ENCODE measurements at regions not wholly inside any gene's neighbourhood (a gene's known extent, or its start where the extent isn't known, plus 50 kb on each side); places are given as distances from the start of the nearest gene placed in this dataset.
"Not testable (repeated sequence)": the region's sequence is repeated elsewhere in the genome, so short reads cannot be mapped to it uniquely, and the experiment has no call there.

DNA sequence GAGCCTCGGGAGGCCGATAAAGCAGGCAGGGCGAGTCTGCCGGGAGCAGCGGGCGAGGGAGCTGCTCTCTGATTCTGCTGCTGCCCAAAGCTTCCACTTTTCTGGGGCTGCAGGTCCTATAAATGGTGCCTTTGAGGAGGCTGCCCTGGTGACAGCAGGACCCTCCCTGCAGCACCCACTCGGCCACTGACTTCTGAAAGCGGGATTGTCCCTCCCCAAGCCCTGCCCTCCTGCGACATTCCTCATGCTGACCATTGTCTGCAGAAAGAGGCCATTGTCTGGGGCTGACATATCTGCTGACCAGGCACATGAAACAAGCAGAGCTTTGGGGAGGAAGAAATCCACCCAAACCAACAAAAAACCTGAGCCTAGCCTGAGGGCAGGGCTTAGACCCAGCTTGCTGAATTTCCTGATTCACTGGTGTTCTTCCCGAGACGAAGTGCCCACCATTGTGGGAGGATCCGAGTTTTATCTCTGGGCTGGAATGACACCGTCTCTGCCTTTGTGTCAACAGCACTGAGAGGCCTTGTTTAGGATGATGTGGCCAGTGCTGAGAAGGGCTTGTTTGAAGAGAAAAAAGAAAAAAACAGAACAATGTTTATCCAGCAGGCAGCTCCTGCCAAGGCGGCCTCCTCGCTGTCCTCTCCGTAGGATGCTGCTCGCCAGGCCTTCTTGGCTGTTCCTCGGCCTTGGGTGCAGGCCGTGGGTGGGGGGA is 129.7 kb downstream of the MYCN start:
- no peak for DNase-seq

DNA sequence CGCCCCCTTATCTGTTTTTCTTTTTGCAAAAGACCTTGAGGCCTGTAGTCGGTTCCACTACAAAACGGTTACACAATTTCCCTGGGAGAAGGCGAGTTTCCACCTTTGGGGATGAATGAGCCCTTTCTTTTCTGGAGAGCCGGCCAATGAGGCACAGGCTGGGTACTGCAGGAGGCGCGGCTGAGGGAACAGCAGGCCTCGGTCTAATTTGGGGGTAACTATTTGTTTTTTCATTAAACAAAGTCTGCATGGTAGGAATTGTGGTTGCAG is 129.2 kb downstream of the MYCN start:
- DNase-seq: no peak

DNA sequence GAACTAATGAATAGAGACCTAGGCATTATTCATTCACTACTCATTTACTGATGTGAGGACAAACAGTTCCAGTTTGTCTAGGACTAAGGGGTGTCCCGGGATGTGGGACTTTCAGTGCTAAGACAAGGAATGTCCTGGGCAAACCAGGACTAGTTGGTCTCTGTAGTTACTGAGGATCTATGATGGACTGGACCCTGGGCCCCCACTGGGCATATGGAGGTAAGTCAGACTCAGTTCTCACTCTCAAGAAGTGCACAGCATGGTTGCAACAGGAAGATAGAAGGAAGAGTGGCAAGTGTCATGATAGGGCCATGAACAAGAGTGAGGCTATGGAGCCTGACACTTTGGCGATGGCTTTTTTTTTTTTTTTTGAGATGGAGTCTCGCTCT is 128.2 kb downstream of the MYCN start:
- DNase-seq: no peak

DNA sequence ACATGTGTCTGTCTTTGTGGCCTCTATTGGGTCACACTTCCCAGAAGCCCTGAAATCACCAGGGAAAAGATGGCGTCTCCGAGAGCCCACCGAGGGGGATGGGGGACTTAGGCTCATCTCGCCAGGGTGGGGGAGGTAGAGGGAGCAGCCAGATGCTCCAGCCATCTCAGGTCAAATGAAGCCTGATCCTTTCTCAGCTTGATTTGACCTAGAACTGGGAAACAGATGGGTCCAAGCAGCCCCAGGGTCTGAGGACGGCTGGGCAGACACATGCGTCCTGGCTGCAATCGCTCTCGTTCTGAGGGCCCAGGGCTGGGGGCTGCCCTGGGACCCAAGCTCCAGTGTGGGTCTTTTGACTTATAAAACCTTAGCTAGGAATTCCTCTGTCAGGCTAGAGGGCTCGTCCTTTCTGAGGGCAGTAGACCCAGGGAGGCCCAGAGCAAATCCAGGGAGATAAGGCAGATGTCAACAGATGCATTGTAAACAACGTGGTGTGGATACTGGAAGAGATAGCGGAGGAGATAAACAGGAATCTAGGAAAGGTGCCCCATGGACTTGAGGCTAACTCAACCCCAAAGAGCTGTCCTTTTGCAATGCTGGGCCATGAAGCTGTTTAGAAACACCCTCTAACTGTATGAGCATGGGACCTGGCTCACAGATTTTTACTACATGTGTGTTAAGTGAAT is 127.7 kb downstream of the MYCN start:
- no peak for DNase-seq

DNA sequence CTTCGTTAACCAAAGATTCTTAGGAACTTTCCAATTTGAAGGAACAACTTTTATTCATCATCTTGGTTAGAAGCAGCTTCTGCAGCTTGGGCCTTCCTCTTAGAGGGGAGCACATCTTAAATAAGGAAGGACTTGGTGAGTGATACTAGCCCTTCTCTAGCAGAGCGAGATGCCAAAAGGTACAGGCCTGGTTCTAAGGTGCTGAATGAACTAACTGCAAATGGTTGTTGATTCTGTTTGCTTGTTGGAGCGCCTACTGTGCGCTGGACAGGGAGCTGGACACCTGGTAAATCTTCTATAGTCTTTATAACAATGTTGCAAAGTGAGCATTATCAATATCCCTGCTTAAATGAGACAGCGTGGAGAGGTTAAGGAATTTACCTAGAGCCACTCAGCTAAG is 127.1 kb downstream of the MYCN start:
- no peak for DNase-seq

DNA sequence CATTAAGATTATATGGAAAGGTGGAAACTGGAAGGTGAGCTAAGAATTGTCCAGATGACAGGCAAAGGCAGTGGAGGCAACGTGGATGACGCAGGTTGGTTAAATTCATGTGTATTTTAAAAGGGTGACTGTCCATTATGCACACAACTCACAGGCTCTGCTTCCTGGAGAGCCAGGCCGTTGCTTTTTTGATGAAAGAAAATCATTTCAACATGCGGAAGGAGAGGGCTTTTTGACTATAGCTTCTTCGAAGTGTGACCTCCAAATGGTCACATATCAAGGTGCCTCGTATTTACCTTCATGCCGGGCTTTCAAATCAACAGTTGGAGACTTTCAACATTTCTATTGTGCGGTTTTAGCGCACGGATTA is 126.7 kb downstream of the MYCN start:
- no peak for DNase-seq

DNA sequence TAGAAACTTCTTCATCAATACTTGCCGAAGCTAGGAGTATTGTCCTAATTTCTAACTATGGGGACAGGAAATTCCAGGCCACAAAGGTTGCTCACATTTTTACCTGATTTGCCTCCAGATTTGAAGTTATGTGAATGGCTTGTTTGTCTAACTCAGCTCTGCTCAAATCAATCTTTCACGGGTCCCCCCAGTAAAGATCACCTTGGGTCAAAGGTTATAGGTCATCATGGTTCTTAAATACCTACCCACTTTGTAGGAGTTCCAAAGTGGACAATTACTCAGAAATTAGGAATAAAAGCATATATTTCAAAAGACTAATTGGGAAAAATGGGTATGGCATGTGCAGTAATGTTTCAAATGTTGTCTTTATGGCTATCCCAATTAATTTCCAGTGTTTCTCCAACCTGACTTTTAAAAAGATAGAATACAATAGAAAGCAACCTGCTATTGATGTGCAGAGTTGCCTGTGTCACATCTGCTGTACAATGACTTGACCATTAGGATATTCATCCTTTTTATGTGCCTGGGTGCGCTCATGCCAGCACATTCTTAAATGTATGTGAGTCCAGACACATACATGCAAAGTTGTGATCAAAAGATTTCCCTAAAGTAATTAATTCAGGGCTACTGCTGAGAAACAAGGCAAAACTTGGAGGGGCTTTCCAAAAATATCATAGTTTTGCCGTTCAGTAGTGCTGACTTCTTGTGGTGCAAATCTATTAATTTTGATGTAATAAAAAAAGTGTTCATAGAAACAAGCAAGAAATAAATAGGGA is 126.1 kb downstream of the MYCN start:
- no peak for DNase-seq

DNA sequence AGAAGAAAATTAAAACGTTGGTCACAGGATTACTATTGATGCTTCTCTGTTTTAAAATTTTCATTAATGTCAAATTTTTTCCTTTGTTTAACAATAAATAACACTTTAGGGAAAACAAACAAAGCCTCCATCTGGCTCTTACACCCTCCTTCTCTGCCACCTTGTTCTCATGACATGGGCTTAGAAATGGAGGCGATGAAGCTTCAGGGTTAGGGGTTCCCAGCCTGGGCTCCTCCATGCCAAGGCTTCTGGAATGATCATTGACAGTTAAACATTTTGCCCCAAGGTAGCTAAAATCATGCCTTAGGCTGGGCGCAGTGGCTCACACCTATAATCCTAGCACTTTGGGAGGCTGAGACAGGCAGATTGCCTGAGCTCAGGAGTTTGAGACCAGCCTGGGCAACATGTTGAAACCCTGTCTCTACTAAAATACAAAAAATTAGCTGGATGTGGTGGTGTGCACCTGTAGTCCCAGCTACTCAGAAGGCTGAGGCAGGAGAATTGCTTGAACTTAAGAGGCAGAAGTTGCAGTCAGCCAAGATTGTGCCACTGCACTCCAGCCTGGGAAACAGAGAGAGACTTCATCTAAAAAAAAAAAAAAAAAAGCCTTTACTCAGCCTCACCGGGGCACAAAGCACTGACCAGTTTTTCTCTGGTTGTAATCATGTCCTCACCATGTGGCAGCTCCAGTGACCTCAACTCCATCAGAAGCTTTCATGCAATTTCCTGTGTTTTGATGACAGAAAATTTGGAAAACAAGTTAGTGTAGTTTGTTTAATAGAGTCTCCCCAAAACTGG is 125.1 kb downstream of the MYCN start:
- DNase-seq: not testable (repeated sequence)

DNA sequence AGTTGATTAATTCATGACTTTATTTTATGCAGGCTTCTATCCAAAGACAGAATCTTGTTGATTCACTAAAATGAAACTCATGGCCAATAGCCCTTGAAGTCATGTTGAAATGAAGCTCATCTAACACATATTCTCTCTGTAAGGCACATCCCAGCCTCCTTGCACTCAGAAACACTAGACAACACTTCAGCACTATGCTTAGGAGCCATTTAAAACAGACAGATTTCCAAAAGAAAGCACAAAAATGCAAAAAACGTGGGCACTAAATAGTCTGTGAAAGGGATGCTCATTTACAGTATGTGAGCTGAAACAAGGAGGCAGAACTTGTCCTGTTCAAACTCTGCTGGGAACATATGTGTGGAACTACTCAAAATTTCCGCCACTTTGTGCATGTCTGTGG is 124.4 kb downstream of the MYCN start:
- DNase-seq: no peak

DNA sequence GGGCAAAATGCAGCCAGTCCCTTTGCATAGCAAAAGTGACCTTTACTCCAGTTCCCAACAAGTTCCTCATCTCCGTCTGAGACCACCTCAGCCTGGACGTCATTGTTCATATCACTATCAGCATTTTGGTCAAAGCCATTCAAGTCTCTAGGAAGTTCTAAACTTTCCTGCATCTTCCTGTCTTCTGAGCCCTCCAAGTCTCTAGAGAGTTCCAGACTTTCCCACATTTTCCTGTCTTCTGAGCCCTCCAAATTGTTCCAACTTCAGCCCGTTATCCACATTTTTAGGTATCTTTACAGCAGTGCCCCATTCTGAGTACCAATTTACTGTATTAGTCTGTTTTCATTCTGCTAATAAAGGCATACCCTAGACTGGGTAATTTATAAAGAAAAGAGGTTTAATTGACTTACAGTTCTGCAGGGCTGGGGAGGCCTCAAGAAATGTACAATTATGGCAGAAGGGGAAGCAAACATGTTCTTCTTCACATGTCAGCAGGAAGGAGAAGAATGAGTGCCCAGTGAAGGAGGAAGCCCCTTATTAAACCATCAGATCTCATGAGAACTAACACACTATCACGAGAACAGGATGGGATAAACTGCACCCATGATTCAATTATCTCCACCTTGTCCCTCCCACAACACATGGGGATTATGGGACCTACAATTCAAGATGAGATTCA is 123.7 kb downstream of the MYCN start:
- no peak for DNase-seq

DNA sequence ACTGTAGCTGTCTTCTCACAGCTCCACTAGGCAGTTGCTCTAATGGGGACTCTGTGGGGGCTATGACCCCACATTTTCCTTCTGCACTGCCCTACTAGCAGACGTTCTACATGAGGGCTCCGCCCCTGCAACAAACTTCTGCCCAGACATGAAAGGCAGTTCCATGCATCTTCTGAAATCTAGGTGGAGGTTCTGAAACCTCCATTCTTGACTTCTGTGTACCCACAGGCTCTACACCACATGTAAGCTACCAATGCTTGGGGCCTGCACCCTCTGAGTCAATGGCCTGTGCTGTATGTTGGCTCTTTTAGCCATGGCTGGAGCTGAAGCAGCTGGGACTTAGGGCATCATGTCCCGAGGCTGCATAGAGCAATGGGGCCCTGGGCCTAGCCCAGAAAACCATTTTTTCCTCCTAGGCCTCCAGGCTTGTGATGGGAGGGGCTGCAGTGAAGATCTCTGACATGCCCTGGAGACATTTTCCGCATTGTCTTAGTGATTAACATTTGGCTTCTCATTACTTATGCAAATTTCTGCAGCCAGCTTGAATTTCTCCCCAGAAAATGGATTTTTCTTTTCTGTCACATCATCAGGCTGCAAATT is 123.0 kb downstream of the MYCN start:
- DNase-seq: no peak

GRCh38 chr2:16062471-16063250 is 122.3 kb downstream of the MYCN start:
- DNase-seq: no peak

DNA sequence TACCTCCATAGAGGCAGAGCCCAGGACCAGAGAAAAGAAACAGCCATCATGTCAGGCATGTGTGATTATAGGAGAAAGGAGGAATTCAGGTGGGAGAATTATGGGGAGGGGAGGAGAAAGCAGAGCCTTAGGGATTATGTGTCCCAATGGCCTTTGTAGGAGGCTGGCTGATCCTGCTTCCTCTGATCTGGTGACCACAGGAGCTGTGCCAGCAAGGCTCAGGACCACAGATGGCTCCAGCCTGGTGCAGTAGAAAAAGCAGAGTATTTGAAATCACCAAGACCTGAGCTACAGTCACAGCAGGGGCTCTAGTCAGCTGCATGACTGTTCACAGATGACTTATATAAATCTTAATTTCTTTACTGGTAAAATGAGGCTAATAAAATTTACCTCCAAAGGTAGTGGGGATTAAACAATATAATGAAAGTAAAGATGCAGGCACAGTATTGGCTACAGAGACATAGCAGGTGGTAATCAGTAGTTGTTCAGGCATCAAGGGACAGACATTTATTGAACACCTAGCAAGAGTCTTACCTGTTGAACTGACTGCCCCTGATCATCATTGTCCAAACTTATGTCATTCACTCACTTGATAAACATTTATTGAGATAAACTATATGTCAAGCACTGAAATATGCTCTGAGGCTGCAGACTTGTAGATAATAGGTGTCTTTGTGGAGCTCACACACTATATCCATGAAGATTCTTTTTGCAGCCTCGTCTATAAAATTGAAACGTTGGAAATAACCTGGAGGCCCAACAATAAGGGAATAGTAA is 121.3 kb downstream of the MYCN start:
- no peak for DNase-seq

DNA sequence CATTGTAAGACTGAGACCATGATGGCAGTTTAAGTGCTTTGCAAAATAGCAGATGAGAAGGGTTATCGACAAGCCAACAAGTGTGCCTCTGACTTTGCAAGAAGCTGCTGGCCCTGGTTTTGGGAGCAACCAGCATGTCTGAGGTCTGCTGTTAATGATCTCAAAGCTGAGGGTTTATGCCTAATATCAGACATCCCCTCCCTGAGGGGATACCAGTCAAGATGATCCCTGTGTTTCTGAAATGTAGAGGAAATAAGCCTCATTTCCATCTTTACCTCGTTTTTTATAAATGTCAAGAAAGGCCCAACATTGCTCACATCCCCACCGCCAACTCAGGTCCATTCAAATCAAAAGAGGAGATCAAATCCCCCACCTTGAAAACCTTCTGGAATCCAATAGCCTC is 120.6 kb downstream of the MYCN start:
- no peak for DNase-seq

GRCh38 chr2:16060125-16060935 is 120.0 kb downstream of the MYCN start:
- DNase-seq: no peak

DNA sequence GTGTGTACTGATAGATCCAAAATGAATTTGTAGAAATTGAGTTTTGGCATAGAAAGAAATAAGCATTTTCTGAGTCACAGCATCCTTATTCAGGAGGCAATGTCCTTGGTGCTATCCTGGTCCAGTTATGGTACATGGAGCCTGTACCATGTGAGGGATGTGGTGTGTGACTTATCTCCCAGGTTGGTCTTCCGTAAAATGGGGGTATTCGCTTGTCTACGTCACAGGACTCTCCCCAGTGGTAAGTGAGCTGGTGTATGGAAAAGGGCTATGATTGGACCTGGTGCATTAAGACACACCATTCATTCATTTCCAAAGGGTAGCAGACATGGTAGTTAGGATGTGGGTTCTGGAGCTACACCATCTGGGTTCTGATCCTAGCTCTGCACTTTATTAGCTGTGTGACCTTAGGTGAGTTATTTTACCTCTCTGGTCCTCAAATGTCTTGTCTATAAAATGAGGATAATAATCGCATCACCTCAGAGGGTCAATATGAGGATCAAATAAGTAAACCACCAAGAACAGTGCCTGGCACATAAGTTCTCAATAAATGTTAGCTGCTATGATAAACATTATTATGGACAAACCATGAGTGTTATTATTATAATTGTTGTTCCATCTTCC is 119.2 kb downstream of the MYCN start:
- no peak for DNase-seq

DNA sequence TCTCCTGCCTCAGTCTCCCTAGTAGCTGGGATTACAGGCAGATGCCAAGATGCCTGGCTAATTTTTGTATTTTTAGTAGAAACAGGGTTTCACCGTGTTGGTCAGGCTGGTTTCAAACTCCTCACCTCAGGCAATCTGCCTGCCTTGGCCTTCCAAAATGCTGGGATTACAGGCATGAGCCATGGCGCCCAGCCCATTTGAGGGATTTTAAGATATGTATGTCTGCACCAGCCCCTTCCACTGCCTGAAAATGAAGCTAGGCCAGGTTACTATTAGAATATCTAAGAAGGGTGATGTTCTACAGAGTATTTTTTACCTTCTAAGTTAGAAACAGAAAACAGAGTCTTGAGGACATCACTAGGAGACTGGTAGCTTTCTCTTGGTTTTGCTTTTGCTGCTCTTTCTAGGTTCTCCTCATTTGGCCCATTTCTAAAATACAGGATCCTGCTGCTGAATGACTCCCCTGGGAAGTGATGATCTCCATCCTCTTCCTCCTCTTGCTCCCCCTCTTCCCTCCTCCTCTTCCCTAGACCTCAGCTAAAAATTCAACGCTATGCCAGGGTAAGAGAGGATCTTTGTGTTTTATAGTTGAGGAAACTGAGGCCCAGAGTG is 118.5 kb downstream of the MYCN start:
- DNase-seq: no peak

GRCh38 chr2:16058256-16058655 is 117.9 kb downstream of the MYCN start:
- no peak for DNase-seq
